Amniotic epithelial cell (primary cell): ENCODE measurements at regions not wholly inside any gene's neighbourhood (a gene's known extent, or its start where the extent isn't known, plus 50 kb on each side); places are given as distances from the start of the nearest gene placed in this dataset.
"Not testable (repeated sequence)": the region's sequence is repeated elsewhere in the genome, so short reads cannot be mapped to it uniquely, and the experiment has no call there.

Source experiments
- DNase-seq: peaks from one replicate; pipeline ENCODE4 v3.0.0-alpha.2; 2010; ENCODE audit warnings: low read depth

- DNase-seq: no peak
Observed at GRCh38 chr2:60356346-60356745, 197.1 kb downstream of the BCL11A start.

GRCh38 chr2:60355849-60356261 is 197.6 kb downstream of the BCL11A start:
- no peak for DNase-seq

GRCh38 chr2:60354713-60355112 is 198.7 kb downstream of the BCL11A start:
- no peak for DNase-seq

- no peak for DNase-seq
Observed at GRCh38 chr2:60353863-60354262, 199.6 kb downstream of the BCL11A start.

- no peak for DNase-seq
Observed at GRCh38 chr2:60353406-60353800, 200.1 kb downstream of the BCL11A start.

- DNase-seq: no peak
Observed at GRCh38 chr2:60352491-60353405, 200.7 kb downstream of the BCL11A start.

GRCh38 chr2:60351802-60352201 is 201.7 kb downstream of the BCL11A start:
- DNase-seq: no peak

- no peak for DNase-seq
Observed at GRCh38 chr2:60351321-60351720, 202.1 kb downstream of the BCL11A start.

GRCh38 chr2:60350791-60351190 is 202.7 kb downstream of the BCL11A start:
- no peak for DNase-seq

- DNase-seq: no peak
Observed at GRCh38 chr2:60347781-60348180, 205.7 kb downstream of the BCL11A start.

- DNase-seq: not testable (repeated sequence)
Observed at GRCh38 chr2:60342491-60342890, 211.0 kb downstream of the BCL11A start.

GRCh38 chr2:60341151-60341550 is 212.3 kb downstream of the BCL11A start:
- DNase-seq: no peak

- no peak for DNase-seq
Observed at GRCh38 chr2:60339286-60339685, 214.2 kb downstream of the BCL11A start.

GRCh38 chr2:60337142-60337497 is 216.3 kb downstream of the BCL11A start:
- no peak for DNase-seq

GRCh38 chr2:60336442-60337141 is 216.9 kb downstream of the BCL11A start:
- DNase-seq: no peak

- DNase-seq: no peak
Observed at GRCh38 chr2:60335533-60336237, 217.8 kb downstream of the BCL11A start.

- DNase-seq: no peak
Observed at GRCh38 chr2:60334610-60335009, 218.8 kb downstream of the BCL11A start.

GRCh38 chr2:60333264-60333663 is 220.2 kb downstream of the BCL11A start:
- DNase-seq: no peak

GRCh38 chr2:60331115-60331809 is 222.2 kb downstream of the BCL11A start:
- DNase-seq: no peak

GRCh38 chr2:60329225-60329624 is 224.2 kb downstream of the BCL11A start:
- DNase-seq: no peak

- no peak for DNase-seq
Observed at GRCh38 chr2:60324536-60324935, 228.9 kb downstream of the BCL11A start.

GRCh38 chr2:60321816-60322215 is 231.6 kb downstream of the BCL11A start:
- DNase-seq: no peak
